SKM-1 (cell line): ENCODE measurements at regions not wholly inside any gene's neighbourhood (a gene's known extent, or its start where the extent isn't known, plus 50 kb on each side); places are given as distances from the start of the nearest gene placed in this dataset.

Experiments used
- DNase-seq: peaks from one replicate; lab custom pipeline; 2025; ENCODE audit not compliant: unreplicated experiment; lab: John Stamatoyannopoulos, UW

- peak; percentile 24 for DNase-seq
Observed at GRCh38 chr10:63707254-63707910, 186.2 kb downstream of the REEP3 start.

- no peak for DNase-seq
Observed at GRCh38 chr10:63708421-63708820, 187.2 kb downstream of the REEP3 start.

GRCh38 chr10:63710703-63711102 lies 189.5 kb downstream of the REEP3 start:
- DNase-seq, result no peak

- DNase-seq, result no peak
Observed at GRCh38 chr10:63711361-63711760, 190.2 kb downstream of the REEP3 start.

- DNase-seq, result no peak
Observed at GRCh38 chr10:63711867-63712716, 190.9 kb downstream of the REEP3 start.

- DNase-seq, result no peak
Observed at GRCh38 chr10:63712717-63713115, 191.5 kb downstream of the REEP3 start.

- no peak for DNase-seq
Observed at GRCh38 chr10:63713191-63714144, 192.3 kb downstream of the REEP3 start.

GRCh38 chr10:63716016-63716580 lies 194.9 kb downstream of the REEP3 start:
- DNase-seq, result no peak

GRCh38 chr10:63717027-63717715 lies 196.0 kb downstream of the REEP3 start:
- no peak for DNase-seq

- DNase-seq, result no peak
Observed at GRCh38 chr10:63718006-63718405, 196.8 kb downstream of the REEP3 start.

- no peak for DNase-seq
Observed at GRCh38 chr10:63718421-63718820, 197.2 kb downstream of the REEP3 start.

GRCh38 chr10:63719226-63719856 lies 198.1 kb downstream of the REEP3 start:
- DNase-seq, result no peak

GRCh38 chr10:63720072-63720537 lies 198.9 kb downstream of the REEP3 start:
- DNase-seq, result no peak

GRCh38 chr10:63720676-63721075 lies 199.5 kb downstream of the REEP3 start:
- DNase-seq, result no peak

- DNase-seq, result no peak
Observed at GRCh38 chr10:63722537-63722936, 201.3 kb downstream of the REEP3 start.

- DNase-seq, result no peak
Observed at GRCh38 chr10:63723320-63723719, 202.1 kb downstream of the REEP3 start.

- no peak for DNase-seq
Observed at GRCh38 chr10:63723741-63724140, 202.5 kb downstream of the REEP3 start.

GRCh38 chr10:63724922-63725321 lies 203.7 kb downstream of the REEP3 start:
- DNase-seq, result no peak

GRCh38 chr10:63726867-63727266 lies 205.7 kb downstream of the REEP3 start:
- DNase-seq, result no peak

- DNase-seq, result no peak
Observed at GRCh38 chr10:63727636-63728035, 206.4 kb downstream of the REEP3 start.
